RWPE1 (cell line): ENCODE measurements at regions not wholly inside any gene's neighbourhood (a gene's known extent, or its start where the extent isn't known, plus 50 kb on each side); places are given as distances from the start of the nearest gene placed in this dataset.

Source experiments
- CTCF ChIA-PET: fragments of 350-600 bp; sonication (Branson Sonifier 250); formaldehyde crosslinking; extraction: SDS; loops from one replicate; lab custom pipeline; 2021; lab: Yijun Ruan, JAX
- POLR2A ChIA-PET: fragments of 400-600 bp; formaldehyde crosslinking; extraction: SDS; loops from one replicate; lab custom pipeline; 2020; ENCODE audit warnings: antibody characterized with exemption; ENCODE audit not compliant: low non-redundant PET; lab: Yijun Ruan, JAX
- DNase-seq: peaks from one replicate; pipeline ENCODE4 v3.0.0; 2012; ENCODE audit warnings: low spot score
- H3K27ac ChIP-seq: fragments of 450-650 bp; 2 replicates; pipeline ENCODE4 v1.5.1; 2017
- CTCF ChIP-seq: fragments of 450-650 bp; conservative IDR thresholded peaks from 2 replicates; pipeline ENCODE4 v1.5.1; 2017; ENCODE audit warnings: low read depth, mild to moderate bottlenecking

DNA sequence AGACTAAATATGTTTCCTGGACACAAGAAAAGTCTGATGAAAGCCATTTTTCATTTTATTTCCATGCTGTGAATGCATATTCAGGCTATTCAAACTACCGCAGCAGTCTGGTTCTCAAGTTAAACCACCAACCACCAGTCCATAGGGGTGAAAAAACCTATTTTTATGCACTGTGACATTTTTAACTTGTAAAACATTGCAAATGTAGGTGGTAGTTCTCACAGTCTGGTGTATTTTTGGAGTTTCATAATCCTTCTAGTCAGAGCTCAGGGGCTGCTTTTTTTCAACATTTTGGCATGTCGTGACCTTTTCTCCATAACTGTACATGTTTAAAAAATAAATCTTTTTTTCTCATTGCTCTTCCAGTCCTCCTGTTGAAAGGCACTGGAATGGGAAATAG is 907.6 kb upstream of the ADGRL2 start:
- no peak for TF ChIP-seq CTCF
- no peak for DNase-seq
- no peak overlapping the region for H3K27ac ChIP-seq
- CTCF ChIA-PET: no interaction called here
- POLR2A ChIA-PET: no interaction called here

DNA sequence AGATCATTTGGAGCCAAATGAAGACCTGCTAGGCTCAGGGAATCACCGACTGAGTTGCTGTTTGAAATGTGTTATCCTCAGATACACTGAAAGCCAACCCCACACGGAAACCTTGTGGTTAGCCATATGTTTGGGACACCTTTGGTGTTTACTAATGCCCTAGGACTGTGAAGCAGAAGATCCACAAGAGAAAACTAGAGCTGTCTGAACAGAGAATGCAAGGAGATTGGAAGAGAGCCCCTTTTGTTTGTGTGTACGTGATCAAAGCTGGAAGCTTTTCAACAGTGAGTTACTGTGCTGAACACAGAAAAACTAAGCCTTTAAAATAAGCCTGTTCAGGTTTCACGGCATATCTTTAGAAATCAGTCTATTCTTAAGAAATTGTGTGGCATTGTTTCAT is 908.2 kb upstream of the ADGRL2 start:
- ChIA-PET CTCF (interaction anchor here (0.6 kb wide), 1 partner anchor 145 kb away, joined by 3 read pairs; no protein-coding TSS in a partner anchor), POLR2A (no interaction called here)
- DNase-seq: no peak
- no peak overlapping the region for H3K27ac ChIP-seq
- no peak for TF ChIP-seq CTCF

DNA sequence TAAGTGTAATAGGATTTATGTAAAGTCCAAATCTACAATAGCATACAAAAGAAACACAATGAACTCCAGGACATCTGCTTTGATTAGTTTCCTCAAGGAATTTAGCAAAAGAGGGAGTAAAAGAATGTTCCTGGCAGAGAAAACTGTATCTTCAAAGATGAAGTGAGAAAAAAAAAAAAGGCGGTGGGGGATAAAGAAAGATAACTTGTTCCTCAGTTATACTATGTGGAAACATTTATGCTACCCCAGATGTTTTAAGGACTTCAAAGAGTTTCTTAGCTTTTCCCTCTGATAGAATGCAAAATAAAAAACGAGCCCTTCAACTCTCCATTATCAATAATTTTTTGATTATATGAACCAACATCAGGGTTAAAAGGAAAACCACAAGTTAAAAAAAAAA is 908.9 kb upstream of the ADGRL2 start:
- ChIA-PET CTCF (interaction anchor here (0.6 kb wide), 1 partner anchor 145 kb away, joined by 3 read pairs; no protein-coding TSS in a partner anchor), POLR2A (no interaction called here)
- TF ChIP-seq CTCF: no peak
- no peak for DNase-seq
- H3K27ac ChIP-seq: no peak overlapping the region

- ChIA-PET CTCF (no interaction called here), POLR2A (no interaction called here)
- TF ChIP-seq CTCF: no peak
- H3K27ac ChIP-seq: no peak overlapping the region
- DNase-seq: peak; percentile 57
Measured at GRCh38 chr1:80882553-80882952, 918.2 kb upstream of the ADGRL2 start.

DNA sequence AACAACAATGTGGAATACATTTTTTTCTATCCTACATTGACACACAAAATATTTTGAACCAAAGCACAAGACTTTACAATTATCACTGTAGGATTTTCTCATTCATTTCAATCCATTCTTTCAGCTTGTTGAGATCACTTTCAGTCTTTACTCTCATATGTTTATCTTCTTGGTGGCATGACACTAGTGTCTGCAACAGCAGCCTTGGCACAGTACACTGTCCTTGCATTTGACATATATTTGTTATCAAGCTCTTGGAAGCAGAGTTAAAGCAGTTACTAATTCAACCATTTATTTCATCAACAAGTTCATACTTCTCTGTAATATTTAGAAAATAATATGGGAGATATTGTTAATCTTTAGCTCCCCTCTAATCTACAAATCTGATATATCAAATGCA is 922.4 kb upstream of the ADGRL2 start:
- no peak overlapping the region for H3K27ac ChIP-seq
- ChIA-PET CTCF (no interaction called here), POLR2A (no interaction called here)
- DNase-seq: no peak
- TF ChIP-seq CTCF: no peak

- CTCF ChIA-PET: no interaction called here
- POLR2A ChIA-PET: no interaction called here
- TF ChIP-seq CTCF: no peak
- no peak for DNase-seq
- H3K27ac ChIP-seq: no peak overlapping the region
Measured at GRCh38 chr1:80876035-80876434, 924.7 kb upstream of the ADGRL2 start.

DNA sequence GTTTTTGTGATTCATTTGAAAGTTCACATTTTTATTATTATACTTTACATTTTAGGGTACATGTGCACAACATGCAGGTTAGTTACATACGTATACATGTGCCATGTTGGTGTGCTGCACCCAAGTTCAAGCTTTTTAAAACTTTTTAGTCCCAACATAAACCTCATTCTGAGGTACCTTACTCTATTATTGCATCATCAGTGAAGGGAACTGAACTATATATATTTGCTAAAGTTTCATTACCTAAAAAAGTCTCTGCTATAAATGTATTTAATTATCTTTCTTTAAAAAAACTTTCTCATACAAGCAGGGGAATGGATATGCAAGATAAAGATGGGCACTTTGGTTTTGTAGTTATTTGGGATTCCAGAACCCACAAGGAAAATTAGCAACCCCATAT is 931.4 kb upstream of the ADGRL2 start:
- POLR2A ChIA-PET: no interaction called here
- no peak for TF ChIP-seq CTCF
- CTCF ChIA-PET: no interaction called here
- no peak for DNase-seq
- no peak overlapping the region for H3K27ac ChIP-seq
